ENCODE measurements at regions not wholly inside any gene's neighbourhood (a gene's known extent, or its start where the extent isn't known, plus 50 kb on each side); places are given as distances from the start of the nearest gene placed in this dataset.

- DNase-seq, result no peak
Observed at GRCh38 chr10:3478153-3478552, 305.6 kb upstream of the PITRM1 start.

- no peak for DNase-seq
Observed at GRCh38 chr10:3477683-3478082, 305.1 kb upstream of the PITRM1 start.

GRCh38 chr10:3476640-3477448 is 304.3 kb upstream of the PITRM1 start:
- DNase-seq, result no peak

- DNase-seq, result no peak
Observed at GRCh38 chr10:3476186-3476585, 303.6 kb upstream of the PITRM1 start.

- no peak for DNase-seq
Observed at GRCh38 chr10:3475367-3475766, 302.8 kb upstream of the PITRM1 start.

GRCh38 chr10:3474266-3474665 is 301.7 kb upstream of the PITRM1 start:
- DNase-seq, result no peak

GRCh38 chr10:3473271-3473670 is 300.7 kb upstream of the PITRM1 start:
- no peak for DNase-seq

- DNase-seq, result no peak
Observed at GRCh38 chr10:3472287-3473051, 299.9 kb upstream of the PITRM1 start.

- DNase-seq, result no peak
Observed at GRCh38 chr10:3471927-3472286, 299.3 kb upstream of the PITRM1 start.

GRCh38 chr10:3471472-3471871 is 298.9 kb upstream of the PITRM1 start:
- no peak for DNase-seq

- no peak for DNase-seq
Observed at GRCh38 chr10:3470191-3470590, 297.6 kb upstream of the PITRM1 start.

- DNase-seq, result no peak
Observed at GRCh38 chr10:3469639-3470020, 297.0 kb upstream of the PITRM1 start.

- DNase-seq, result no peak
Observed at GRCh38 chr10:3468919-3469638, 296.5 kb upstream of the PITRM1 start.

- DNase-seq, result no peak
Observed at GRCh38 chr10:3467052-3467951, 294.7 kb upstream of the PITRM1 start.

- DNase-seq, result peak; percentile 7
Observed at GRCh38 chr10:3465406-3465891, 292.9 kb upstream of the PITRM1 start.

- DNase-seq, result no peak
Observed at GRCh38 chr10:3464760-3465405, 292.3 kb upstream of the PITRM1 start.

GRCh38 chr10:3460420-3461128 is 288.0 kb upstream of the PITRM1 start:
- DNase-seq, result no peak

GRCh38 chr10:3455385-3456334 is 283.1 kb upstream of the PITRM1 start:
- no peak for DNase-seq

- no peak for DNase-seq
Observed at GRCh38 chr10:3452683-3453361, 280.2 kb upstream of the PITRM1 start.
